ENCODE measurements at regions not wholly inside any gene's neighbourhood (a gene's known extent, or its start where the extent isn't known, plus 50 kb on each side); places are given as distances from the start of the nearest gene placed in this dataset.

DNA sequence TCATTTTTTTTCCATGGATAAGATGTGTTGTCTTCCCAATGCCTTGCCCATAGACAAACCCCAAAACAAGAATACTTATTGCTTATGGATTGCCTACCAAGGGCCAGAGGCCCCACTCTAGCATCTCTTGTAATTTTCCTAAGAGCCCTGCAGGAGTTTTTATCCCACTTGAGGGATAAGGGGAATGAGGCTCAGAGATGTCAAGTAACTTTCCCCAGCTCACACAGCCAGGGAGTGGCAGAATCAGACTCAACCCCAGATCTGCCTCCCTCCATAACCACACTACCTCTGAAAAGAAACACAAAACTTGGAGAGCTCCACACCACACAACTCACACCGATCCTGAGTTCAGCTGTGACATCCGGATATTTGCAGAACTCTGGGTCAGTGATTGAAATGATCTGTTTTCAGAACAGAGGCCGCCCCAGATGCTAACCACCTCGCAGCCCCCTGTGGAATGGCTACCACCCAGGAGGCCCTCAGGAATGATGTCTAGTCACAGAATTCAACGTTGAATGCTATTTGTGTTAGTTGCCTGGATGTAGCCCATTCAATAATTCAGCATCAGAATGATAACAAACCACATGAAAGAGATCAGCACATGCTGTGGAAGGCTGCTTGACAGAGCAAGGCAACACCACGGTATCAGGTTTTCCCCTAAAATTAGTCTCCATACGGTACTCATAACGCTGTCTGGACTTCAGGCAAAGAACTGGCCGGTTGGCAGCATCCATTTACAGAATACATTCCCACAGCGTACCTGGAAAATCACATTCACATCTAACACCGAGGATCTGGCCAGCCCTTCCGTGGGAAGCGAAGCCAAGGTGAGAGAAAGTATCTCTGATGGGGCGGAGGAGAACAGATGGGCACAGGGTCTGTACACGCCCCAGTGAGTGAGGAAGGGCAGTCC lies 231.9 kb downstream of the TOMM20 start:
- peaks cover 10% of the 10 kb centered on the region for H3K4me1 ChIP-seq (ENCODE audit: control insufficient read depth, insufficient read depth, low read length)
- no peak overlapping the region for H3K27ac ChIP-seq (ENCODE audit: low read length)
- Mint-ChIP-seq H3K4me3 (no peak overlapping the region), H3K9me3 (no peaks in the 10 kb centered on the region), H3K27ac (peak overlapping the region in 1 of 2 donors; percentile 35), H3K27me3 (ENCODE audit: low read depth in 2 of 2) (no peaks in the 10 kb centered on the region), H3K36me3 (no peaks in the 10 kb centered on the region), H3K4me1 (peaks cover 18 to 21% of the 10 kb centered on the region in 2 donors)
- no peak for TF ChIP-seq CTCF (IDR thresholded peaks at IDR 0.05)
- no peaks in the 10 kb centered on the region for H3K27me3 ChIP-seq (ENCODE audit: control insufficient read depth, insufficient read depth, low read length)
- H3K9me3 ChIP-seq (ENCODE audit: control insufficient read depth, insufficient read depth, low read length): no peaks in the 10 kb centered on the region
- H3K4me3 ChIP-seq (ENCODE audit: low read length): no peak overlapping the region
- intact Hi-C loops (cut with micrococcal nuclease): no loop called here
- DNase-seq (no peak), ATAC-seq (no peak)
- no peaks in the 10 kb centered on the region for H3K36me3 ChIP-seq (ENCODE audit: control insufficient read depth, insufficient read depth, low read length)
- 89% methylated on average over 15 of the region's 15 CpGs for WGBS (ENCODE audit: insufficient coverage)

DNA sequence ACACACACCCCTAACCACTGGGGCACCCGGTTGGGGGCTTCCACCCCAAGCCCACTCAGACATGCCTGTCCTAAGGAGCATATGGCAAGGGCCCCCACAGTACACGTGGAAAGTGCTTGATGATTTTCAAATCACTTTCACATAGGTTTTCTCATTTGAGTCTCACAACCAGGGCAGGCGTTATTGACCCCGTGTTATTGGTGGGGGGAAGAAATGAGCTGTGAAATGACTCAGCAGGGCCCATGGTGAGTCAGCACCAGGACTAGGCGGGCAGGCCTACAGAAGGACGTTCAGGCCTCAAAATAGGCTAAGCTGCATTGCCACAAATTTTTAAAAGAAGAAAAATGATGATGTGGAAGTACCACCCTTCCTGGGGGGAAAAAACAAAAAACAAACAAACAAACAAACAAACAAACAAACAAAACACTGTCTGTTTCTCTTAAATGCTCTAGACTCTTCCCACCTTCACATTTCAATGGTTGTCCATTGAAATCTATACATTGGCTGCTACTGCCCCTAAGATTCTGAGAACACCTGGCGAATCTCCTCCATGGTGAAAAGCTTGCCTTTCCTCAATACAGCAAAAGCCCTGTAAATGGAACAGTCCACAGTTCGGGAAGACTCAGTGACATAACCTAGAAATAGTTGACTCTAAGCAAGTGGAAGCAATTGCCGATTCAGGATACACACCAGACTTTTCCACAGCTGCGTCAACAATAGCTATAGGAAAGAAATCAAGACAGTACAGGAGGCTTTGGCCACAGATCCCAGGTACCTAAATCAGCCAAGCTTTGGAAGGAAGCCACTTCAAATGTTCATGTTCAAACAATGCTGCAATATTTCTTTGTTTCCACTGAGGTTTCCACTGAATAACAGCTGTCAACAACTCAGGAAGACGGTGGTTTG lies 234.7 kb downstream of the TOMM20 start:
- intact Hi-C loops (cut with micrococcal nuclease): no loop called here
- no peak overlapping the region for H3K27ac ChIP-seq (ENCODE audit: low read length)
- no peaks in the 10 kb centered on the region for H3K27me3 ChIP-seq (ENCODE audit: control insufficient read depth, insufficient read depth, low read length)
- peaks cover 3% of the 10 kb centered on the region for H3K4me1 ChIP-seq (ENCODE audit: control insufficient read depth, insufficient read depth, low read length)
- no peaks in the 10 kb centered on the region for H3K9me3 Mint-ChIP-seq
- peak overlapping the region in 1 of 2 donors; percentile 47 for H3K27ac Mint-ChIP-seq
- no peak for DNase-seq
- no peak for TF ChIP-seq CTCF (IDR thresholded peaks at IDR 0.05)
- peaks cover 0 to 6% of the 10 kb centered on the region in 2 donors for H3K27me3 Mint-ChIP-seq (ENCODE audit: low read depth in 2 of 2)
- H3K4me3 ChIP-seq (ENCODE audit: low read length): no peak overlapping the region
- H3K36me3 ChIP-seq (ENCODE audit: control insufficient read depth, insufficient read depth, low read length): no peaks in the 10 kb centered on the region
- no peaks in the 10 kb centered on the region for H3K36me3 Mint-ChIP-seq
- no peak overlapping the region for H3K4me3 Mint-ChIP-seq
- peak; percentile 32 to 94 (median 68) for ATAC-seq
- H3K9me3 ChIP-seq (ENCODE audit: control insufficient read depth, insufficient read depth, low read length): no peaks in the 10 kb centered on the region
- WGBS (ENCODE audit: insufficient coverage): 57% methylated on average over 11 of the region's 11 CpGs
- peaks cover 17 to 32% of the 10 kb centered on the region in 2 donors for H3K4me1 Mint-ChIP-seq

GRCh38 chr1:234893359-234893724 lies 235.3 kb downstream of the TOMM20 start:
- TF ChIP-seq CTCF (IDR thresholded peaks at IDR 0.05): no peak
- Mint-ChIP-seq H3K27me3 (ENCODE audit: low read depth in 2 of 2) (peaks cover 0 to 6% of the 10 kb centered on the region in 2 donors), H3K36me3 (no peaks in the 10 kb centered on the region), H3K9me3 (no peaks in the 10 kb centered on the region), H3K27ac (peak overlapping the region in 1 of 2 donors; percentile 47), H3K4me3 (no peak overlapping the region), H3K4me1 (peaks cover 13 to 29% of the 10 kb centered on the region in 2 donors)
- no peak for ATAC-seq
- DNase-seq: no peak
- WGBS (ENCODE audit: insufficient coverage): 98% methylated on average over 5 of the region's 6 CpGs
- Histone ChIP-seq H3K4me3 (ENCODE audit: low read length) (no peak overlapping the region), H3K36me3 (ENCODE audit: control insufficient read depth, insufficient read depth, low read length) (no peaks in the 10 kb centered on the region), H3K27ac (ENCODE audit: low read length) (no peak overlapping the region), H3K4me1 (ENCODE audit: control insufficient read depth, insufficient read depth, low read length) (no peaks in the 10 kb centered on the region), H3K27me3 (ENCODE audit: control insufficient read depth, insufficient read depth, low read length) (no peaks in the 10 kb centered on the region), H3K9me3 (ENCODE audit: control insufficient read depth, insufficient read depth, low read length) (no peaks in the 10 kb centered on the region)
- intact Hi-C loops (cut with micrococcal nuclease): no loop called here
